IMR-90 (cell line): ENCODE measurements at regions not wholly inside any gene's neighbourhood (a gene's known extent, or its start where the extent isn't known, plus 50 kb on each side); places are given as distances from the start of the nearest gene placed in this dataset.

Experiments used
- ATAC-seq: fragments of 200-7000 bp; cut with Tn5 transposase; 2 replicates; pipeline ENCODE4 v1.9.1; 2020; ENCODE audit warnings: low read depth, mild to moderate bottlenecking, moderate library complexity
- BruUV-seq: library from RNA; stranded (reverse); fragments of 400-500 nt; replicated peaks from 2 replicates; lab custom pipeline; 2021; lab: Mats Ljungman, UMichigan
- CTCF ChIA-PET: fragments of 300-600 bp; formaldehyde crosslinking; extraction: SDS; loops from one replicate; lab custom pipeline; 2021; ENCODE audit warnings: antibody characterized with exemption; lab: Yijun Ruan, JAX
- POLR2A ChIA-PET: fragments of 300-600 bp; sonication (Branson Sonifier 250); formaldehyde crosslinking; loops from one replicate; lab custom pipeline; 2022; ENCODE audit warnings: antibody characterized with exemption; ENCODE audit not compliant: unreplicated experiment; lab: Charles Lee
- DNase-seq: peaks from one replicate; pipeline ENCODE4 v3.0.0; 2013
- H2AFZ ChIP-seq: replicated peaks from 2 replicates; pipeline ENCODE3; 2013; ENCODE audit warnings: low read length, mild to moderate bottlenecking; ENCODE audit not compliant: poor library complexity
- H2AK5ac ChIP-seq: 2 replicates; pipeline ENCODE4 v1.6.1; 2013; ENCODE audit warnings: low read depth, low read length, inconsistent platforms
- H2AK9ac ChIP-seq: replicated peaks from 2 replicates; pipeline ENCODE3; 2013; ENCODE audit warnings: mild to moderate bottlenecking, low read depth, low read length, moderate library complexity; ENCODE audit not compliant: poor library complexity
- H2BK120ac ChIP-seq: 2 replicates; pipeline ENCODE4 v1.6.1; 2013; ENCODE audit warnings: low read depth, low read length, inconsistent platforms
- H2BK15ac ChIP-seq: 3 replicates; pipeline ENCODE4 v1.6.1; 2013; ENCODE audit warnings: low read depth, low read length, inconsistent platforms
- H2BK20ac ChIP-seq: 2 replicates; pipeline ENCODE4 v1.6.1; 2013; ENCODE audit warnings: low read depth, mild to moderate bottlenecking, inconsistent platforms, low read length, moderate library complexity
- H2BK5ac ChIP-seq: 2 replicates; pipeline ENCODE4 v1.6.1; 2013; ENCODE audit warnings: mild to moderate bottlenecking, low read depth, low read length, inconsistent platforms; ENCODE audit not compliant: poor library complexity, severe bottlenecking
- H3K14ac ChIP-seq: replicated peaks from 2 replicates; pipeline ENCODE4 v1.6.1; 2013; ENCODE audit warnings: low read depth, low read length, inconsistent platforms
- H3K18ac ChIP-seq: 2 replicates; pipeline ENCODE4 v1.6.1; 2013; ENCODE audit warnings: low read depth, low read length, control low read depth
- H3K23ac ChIP-seq: 2 replicates; pipeline ENCODE4 v1.6.1; 2013; ENCODE audit warnings: low read depth, low read length, inconsistent platforms
- H3K27ac ChIP-seq: 2 replicates; pipeline ENCODE4 v1.5.1; 2013; ENCODE audit warnings: mild to moderate bottlenecking, control low read depth, low read length; ENCODE audit not compliant: insufficient read depth
- H3K27me3 ChIP-seq: 2 replicates; pipeline ENCODE4 v1.6.1; 2013; ENCODE audit warnings: low read length; ENCODE audit not compliant: control insufficient read depth, insufficient read depth
- H3K36me3 ChIP-seq: 2 replicates; pipeline ENCODE4 v1.6.1; 2013; ENCODE audit warnings: low read length, mixed read lengths; ENCODE audit not compliant: control insufficient read depth, insufficient read depth
- H3K4ac ChIP-seq: 2 replicates; pipeline ENCODE4 v1.6.1; 2013; ENCODE audit warnings: low read depth, low read length, inconsistent platforms
- H3K4me1 ChIP-seq: 2 replicates; pipeline ENCODE4 v1.6.1; 2013; ENCODE audit warnings: low read length, mixed read lengths; ENCODE audit not compliant: control insufficient read depth, insufficient read depth
- H3K4me2 ChIP-seq: 2 replicates; pipeline ENCODE4 v1.6.1; 2013; ENCODE audit warnings: low read depth, mild to moderate bottlenecking, control low read depth, low read length, moderate library complexity
- H3K4me3 ChIP-seq: 2 replicates; pipeline ENCODE4 v1.5.1; 2013; ENCODE audit warnings: low read depth, mild to moderate bottlenecking, control low read depth, low read length, moderate library complexity; ENCODE audit not compliant: insufficient read depth
- H3K56ac ChIP-seq: 2 replicates; pipeline ENCODE4 v1.6.1; 2013; ENCODE audit warnings: low read length, inconsistent platforms; ENCODE audit not compliant: insufficient read depth; ENCODE audit errors: extremely low read depth
- H3K79me1 ChIP-seq, 2 experiments: 2 replicates each; pipeline ENCODE4 v1.6.1; 2013; ENCODE audit warnings: low read length in 2 of 2, inconsistent platforms in 1 of 2, low read depth in 1 of 2
- H3K9ac ChIP-seq: 2 replicates; pipeline ENCODE4 v1.6.1; 2013; ENCODE audit warnings: low read depth, low read length, control low read depth
- H3K9me1 ChIP-seq: 2 replicates; pipeline ENCODE4 v1.6.1; 2013; ENCODE audit warnings: low read length, inconsistent platforms; ENCODE audit not compliant: insufficient read depth
- H3K9me3 ChIP-seq: 2 replicates; pipeline ENCODE4 v1.6.1; 2013; ENCODE audit warnings: low read length; ENCODE audit not compliant: control insufficient read depth, insufficient read depth
- H4K20me1 ChIP-seq: 2 replicates; pipeline ENCODE4 v1.6.1; 2013; ENCODE audit warnings: low read length, inconsistent platforms; ENCODE audit not compliant: insufficient read depth
- H4K5ac ChIP-seq: 2 replicates; pipeline ENCODE4 v1.6.1; 2013; ENCODE audit warnings: mild to moderate bottlenecking, low read depth, low read length, control low read depth
- H4K8ac ChIP-seq, 2 experiments: 2 replicates each; pipeline ENCODE4 v1.6.1; 2013; ENCODE audit warnings: low read depth in 2 of 2, low read length in 2 of 2, control low read depth in 1 of 2, inconsistent platforms in 1 of 2
- H4K91ac ChIP-seq: 2 replicates; pipeline ENCODE4 v1.6.1; 2013; ENCODE audit warnings: low read depth, low read length, inconsistent platforms; ENCODE audit not compliant: insufficient read depth
- MAFK ChIP-seq: IDR thresholded peaks from 2 replicates; pipeline ENCODE4 v1.6.1; 2012; ENCODE audit warnings: low read depth, low read length, improper control_type of control experiment
- RAD21 ChIP-seq: IDR thresholded peaks from 2 replicates; pipeline ENCODE4 v1.6.1; 2012; ENCODE audit warnings: low read length, improper control_type of control experiment
- RFX5 ChIP-seq: IDR thresholded peaks from 2 replicates; pipeline ENCODE4 v1.8.0; 2012; ENCODE audit warnings: low read depth, mild to moderate bottlenecking, low read length, moderate library complexity
- USF2 ChIP-seq: fragments of 150-350 bp; IDR thresholded peaks from 2 replicates; pipeline ENCODE4 v1.6.1; 2017; ENCODE audit warnings: mild to moderate bottlenecking, antibody characterized with exemption, low read length, low read depth
- WGBS, 2 experiments: methylation state at CpG; one replicate each; pipeline versions ENCODE4 v1.1.5 to v1.1.7; 2013; ENCODE audit warnings: missing lambda C conversion rate in 2 of 2; ENCODE audit not compliant: insufficient read length in 1 of 2; ENCODE audit errors: extremely low coverage in 2 of 2; 5-methylcytosine and 5-hydroxymethylcytosine counted together
- dilution Hi-C: fragments of 300-500 bp; cut with HindIII; formaldehyde crosslinking; loops from one replicate; pipeline ENCODE4 v1.14.3; 2018; ENCODE audit warnings: low sequenced_read_pairs; ENCODE audit not compliant: unreplicated experiment
- in situ Hi-C: fragments of 300-500 bp; cut with MboI; formaldehyde crosslinking; loops from 3 replicates; pipeline ENCODE4 v1.14.3; 2019; ENCODE audit warnings: low sequenced_read_pairs, inconsistent platforms, mixed read lengths
- intact Hi-C: fragments of 100-400 bp; cut with micrococcal nuclease; formaldehyde crosslinking; loops from 2 replicates; pipeline ENCODE4 v1.10.0; 2022

GRCh38 chr6:135640048-135640447 is 142.5 kb upstream of the AHI1 start:
- H3K4me1 ChIP-seq, result no peaks in the 10 kb centered on the region
- no peak overlapping the region for H3K4me2 ChIP-seq
- DNase-seq (no peak), ATAC-seq (no peak)
- no peaks in the 10 kb centered on the region for H3K9me3 ChIP-seq
- H3K14ac ChIP-seq, result no peak overlapping the region
- H3K9me1 ChIP-seq, result no peaks in the 10 kb centered on the region
- no peak overlapping the region for H4K5ac ChIP-seq
- H3K18ac ChIP-seq, result no peak overlapping the region
- ChIA-PET CTCF (no interaction called here), POLR2A (no interaction called here)
- H2AFZ ChIP-seq, result no peak overlapping the region
- H3K4me3 ChIP-seq, result no peak overlapping the region
- H2BK15ac ChIP-seq, result no peak overlapping the region
- intact Hi-C loops, result no loop called here
- H3K27ac ChIP-seq, result no peak overlapping the region
- no peaks in the 10 kb centered on the region for H3K79me1 ChIP-seq
- no peak overlapping the region for H2BK20ac ChIP-seq
- dilution Hi-C loops, result no loop called here
- H3K56ac ChIP-seq, result no peak overlapping the region
- H3K4ac ChIP-seq, result no peak overlapping the region
- H4K8ac ChIP-seq, result no peak overlapping the region
- no peak overlapping the region for H3K23ac ChIP-seq
- no peak overlapping the region for H2BK5ac ChIP-seq
- no CpG with 5 or more reads among the region's 2 CpGs for WGBS, 2 experiments
- no peaks in the 10 kb centered on the region for H3K36me3 ChIP-seq
- H4K20me1 ChIP-seq, result no peaks in the 10 kb centered on the region
- no peak overlapping the region for H2BK120ac ChIP-seq
- no peak overlapping the region for H2AK9ac ChIP-seq
- no TSS peak for BruUV-seq
- in situ Hi-C loops, result no loop called here
- no peak overlapping the region for H4K91ac ChIP-seq
- H3K9ac ChIP-seq, result no peak overlapping the region
- peak; percentile 77 for TF ChIP-seq MAFK
- TF ChIP-seq RAD21, result no peak
- no peak for TF ChIP-seq RFX5
- TF ChIP-seq USF2, result no peak
- H2AK5ac ChIP-seq, result no peak overlapping the region
- no peaks in the 10 kb centered on the region for H3K27me3 ChIP-seq
